Spleen (tissue), 11 donors: ENCODE measurements at regions not wholly inside any gene's neighbourhood (a gene's known extent, or its start where the extent isn't known, plus 50 kb on each side); places are given as distances from the start of the nearest gene placed in this dataset.

Experiments used
- DNase-seq: peaks from one replicate; pipeline ENCODE4 v3.0.0-alpha.2; 2020
- H3K27ac ChIP-seq, 8 donors: fragments of 200-600 bp; sonication (generic) in 7 of 8; 1 replicate in 4 of 8; 2 replicates in 4 of 8; pipeline versions ENCODE4 v1.5.0 to v1.8.0; 2016 to 2021; ENCODE audit warnings: inconsistent platforms in 4 of 8, mild to moderate bottlenecking in 4 of 8, moderate library complexity in 1 of 8
- H3K27me3 ChIP-seq, 7 donors: fragments of 200-600 bp; sonication (generic) in 6 of 7; replicated peaks in 1 of 7; 1 replicate in 4 of 7; 2 replicates in 3 of 7; pipeline versions ENCODE4 v1.5.0 to v1.8.0; 2016 to 2021; ENCODE audit warnings: inconsistent platforms in 3 of 7, mild to moderate bottlenecking in 1 of 7
- H3K36me3 ChIP-seq, 6 donors: fragments of 200-600 bp; sonication (generic) in 5 of 6; 1 replicate in 4 of 6; 2 replicates in 2 of 6; pipeline versions ENCODE4 v1.5.0 to v1.8.0; 2016 to 2021; ENCODE audit warnings: inconsistent platforms in 2 of 6
- H3K4me1 ChIP-seq, 6 donors: fragments of 200-600 bp; sonication (generic) in 5 of 6; 1 replicate in 3 of 6; 2 replicates in 3 of 6; pipeline versions ENCODE4 v1.5.0 to v1.8.0; 2016 to 2021; ENCODE audit warnings: inconsistent platforms in 3 of 6
- H3K4me3 ChIP-seq, 8 donors: fragments of 200-600 bp; sonication (generic) in 7 of 8; 1 replicate in 4 of 8; 2 replicates in 4 of 8; pipeline versions ENCODE4 v1.5.0 to v1.8.0; 2016 to 2021; ENCODE audit warnings: inconsistent platforms in 4 of 8, mild to moderate bottlenecking in 4 of 8, moderate library complexity in 2 of 8
- H3K9me3 ChIP-seq, 8 donors: fragments of 200-600 bp; sonication (generic) in 7 of 8; 1 replicate in 4 of 8; 2 replicates in 4 of 8; pipeline versions ENCODE4 v1.5.0 to v1.8.0; 2016 to 2021; ENCODE audit warnings: inconsistent platforms in 4 of 8
- POLR2A ChIP-seq, 3 donors: fragments of 450-650 bp; IDR thresholded peaks; one replicate each; pipeline ENCODE4 v1.5.1; 2017; ENCODE audit warnings: antibody characterized with exemption in 3 of 3, mild to moderate bottlenecking in 1 of 3
- POLR2AphosphoS5 ChIP-seq, 3 donors: sonication (generic); formaldehyde crosslinking; IDR thresholded peaks; one replicate each; pipeline ENCODE4 v1.5.1; 2017; ENCODE audit warnings: antibody characterized with exemption in 3 of 3
- WGBS, 5 donors: extraction: QIAGEN DNeasy Blood & Tissue Kit in 3 of 5; methylation state at CpG; one replicate each; pipeline versions ENCODE4 v1.1.5 to v1.1.7; 2013 to 2018; 5-methylcytosine and 5-hydroxymethylcytosine counted together
- intact Hi-C: fragments of 100-400 bp; cut with DNase I; formaldehyde crosslinking; loops from one replicate; pipeline ENCODE4 v1.15.0; 2023; ENCODE audit warnings: low total_unique reads
- TF ChIP-seq, protein P1 (sequence below), 11 experiments: fragments of 200-600 bp in 7 of 11; fragments of 450-650 bp in 4 of 11; sonication (generic) in 4 of 11; IDR thresholded peaks in 8 of 11; conservative IDR thresholded peaks in 3 of 11; 1 replicate in 7 of 11; 2 replicates in 4 of 11; pipeline versions ENCODE4 v1.4.0 to v1.8.0; 2016 to 2021; ENCODE audit warnings: antibody characterized with exemption in 11 of 11, inconsistent platforms in 4 of 11, mild to moderate bottlenecking in 1 of 11
- donor health status: healthy with polysubstance abuse.
- donor health status: DM: no; HTN: no; CAD: no; lungs with moderate emphysema.
- donor health status: DM: no; HTN: no; CAD: no.
- donor health status: Bipolar disorder and iron deficiency.
- donor health status: healthy.
- donor health status: DM: no; HTN: no; CAD: no.
- donor health status: DM: yes; HTN: yes; CAD: no.

DNA sequence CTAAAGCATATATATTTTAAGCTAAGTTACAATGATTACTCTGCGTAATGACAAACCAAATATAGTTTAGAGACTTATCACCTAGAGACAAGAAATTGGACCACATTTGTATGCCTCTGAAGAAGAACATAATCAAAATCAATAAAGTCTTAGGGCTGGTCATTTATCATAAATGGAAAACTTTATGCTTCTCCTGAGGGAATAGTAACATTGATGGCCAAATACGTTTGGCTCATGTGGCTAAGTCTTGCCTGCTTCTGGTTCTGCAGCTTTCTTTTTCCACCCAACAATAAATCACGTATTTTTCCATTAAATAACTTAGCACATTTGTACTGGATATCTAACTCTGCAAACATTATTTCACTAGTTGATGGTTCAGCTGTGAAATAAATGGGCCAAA is 458.4 kb downstream of the SLITRK1 start:
- Histone ChIP-seq H3K4me1 (no peaks in the 10 kb centered on the region), H3K36me3 (no peaks in the 10 kb centered on the region), H3K27me3 (no peaks in the 10 kb centered on the region), H3K4me3 (no peak overlapping the region), H3K27ac (no peak overlapping the region), H3K9me3 (peaks cover 0 to 21% (median 12%) of the 10 kb centered on the region in 8 donors)
- intact Hi-C loops: no loop called here
- TF ChIP-seq, protein P1, sequence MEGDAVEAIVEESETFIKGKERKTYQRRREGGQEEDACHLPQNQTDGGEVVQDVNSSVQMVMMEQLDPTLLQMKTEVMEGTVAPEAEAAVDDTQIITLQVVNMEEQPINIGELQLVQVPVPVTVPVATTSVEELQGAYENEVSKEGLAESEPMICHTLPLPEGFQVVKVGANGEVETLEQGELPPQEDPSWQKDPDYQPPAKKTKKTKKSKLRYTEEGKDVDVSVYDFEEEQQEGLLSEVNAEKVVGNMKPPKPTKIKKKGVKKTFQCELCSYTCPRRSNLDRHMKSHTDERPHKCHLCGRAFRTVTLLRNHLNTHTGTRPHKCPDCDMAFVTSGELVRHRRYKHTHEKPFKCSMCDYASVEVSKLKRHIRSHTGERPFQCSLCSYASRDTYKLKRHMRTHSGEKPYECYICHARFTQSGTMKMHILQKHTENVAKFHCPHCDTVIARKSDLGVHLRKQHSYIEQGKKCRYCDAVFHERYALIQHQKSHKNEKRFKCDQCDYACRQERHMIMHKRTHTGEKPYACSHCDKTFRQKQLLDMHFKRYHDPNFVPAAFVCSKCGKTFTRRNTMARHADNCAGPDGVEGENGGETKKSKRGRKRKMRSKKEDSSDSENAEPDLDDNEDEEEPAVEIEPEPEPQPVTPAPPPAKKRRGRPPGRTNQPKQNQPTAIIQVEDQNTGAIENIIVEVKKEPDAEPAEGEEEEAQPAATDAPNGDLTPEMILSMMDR (IDR thresholded peaks at IDR 0.05 in 8 of 11, conservative IDR thresholded peaks at IDR 0.05 in 3 of 11): no peak
- TF ChIP-seq POLR2A (IDR thresholded peaks at IDR 0.05) (no peak), POLR2AphosphoS5 (IDR thresholded peaks at IDR 0.05) (no peak)
- DNase-seq: no peak
- 65 to 74% (median 71%) methylated on average over 3 of the region's 3 CpGs for WGBS, 5 donors

DNA sequence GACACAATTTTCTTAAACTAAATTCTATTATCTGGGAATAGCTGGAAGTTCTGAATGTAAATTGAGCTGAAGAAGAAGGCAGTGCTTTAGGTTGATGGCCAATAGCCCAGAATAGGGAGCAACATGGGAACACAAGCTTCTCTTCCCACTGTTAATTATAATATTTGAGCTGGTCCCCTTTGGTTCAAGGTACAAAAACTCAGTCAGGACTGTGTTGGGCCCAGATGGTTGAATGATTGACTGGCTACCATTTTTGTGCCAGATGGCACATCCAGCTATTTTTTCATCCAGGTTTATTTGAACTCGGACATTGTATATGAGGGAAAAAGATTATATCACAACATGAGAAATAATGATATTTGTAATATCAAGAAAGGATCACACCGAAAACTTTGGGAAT is 458.9 kb downstream of the SLITRK1 start:
- H3K36me3 ChIP-seq: no peaks in the 10 kb centered on the region
- WGBS, 5 donors: 81 to 92% (median 91%) methylated on average over 2 of the region's 2 CpGs
- no peak overlapping the region for H3K4me3 ChIP-seq
- intact Hi-C loops: no loop called here
- H3K4me1 ChIP-seq: no peaks in the 10 kb centered on the region
- no peaks in the 10 kb centered on the region for H3K27me3 ChIP-seq
- no peak for TF ChIP-seq POLR2A (IDR thresholded peaks at IDR 0.05)
- TF ChIP-seq POLR2AphosphoS5 (IDR thresholded peaks at IDR 0.05): no peak
- TF ChIP-seq, protein P1 (IDR thresholded peaks at IDR 0.05 in 8 of 11, conservative IDR thresholded peaks at IDR 0.05 in 3 of 11): no peak
- DNase-seq: no peak
- no peak overlapping the region for H3K27ac ChIP-seq
- H3K9me3 ChIP-seq: peaks cover 0 to 21% (median 12%) of the 10 kb centered on the region in 8 donors

DNA sequence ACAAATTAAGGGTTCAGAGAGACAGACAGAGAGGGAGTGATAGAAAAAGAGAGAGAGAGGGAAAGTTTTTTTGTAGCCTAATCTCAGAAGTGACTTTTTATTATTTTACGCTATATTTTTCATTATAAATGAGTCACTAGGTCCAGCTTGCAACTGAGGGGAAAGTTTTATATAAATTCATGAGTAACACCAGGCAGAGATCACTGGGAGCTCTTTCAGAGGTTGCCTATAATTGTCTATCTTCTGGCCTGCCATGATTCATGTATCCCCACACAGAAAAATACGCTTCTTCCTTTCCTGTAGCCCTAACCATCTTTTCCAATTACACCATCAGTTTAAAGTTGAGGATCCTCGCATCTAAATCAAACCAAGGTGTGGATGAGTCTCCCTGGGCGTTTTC is 467.9 kb downstream of the SLITRK1 start:
- Histone ChIP-seq H3K36me3 (no peaks in the 10 kb centered on the region), H3K27ac (no peak overlapping the region), H3K4me1 (no peaks in the 10 kb centered on the region), H3K4me3 (no peak overlapping the region), H3K27me3 (no peaks in the 10 kb centered on the region), H3K9me3 (peaks cover 0 to 10% (median 2%) of the 10 kb centered on the region in 8 donors)
- TF ChIP-seq POLR2A (IDR thresholded peaks at IDR 0.05): no peak
- TF ChIP-seq, protein P1 (IDR thresholded peaks at IDR 0.05 in 8 of 11, conservative IDR thresholded peaks at IDR 0.05 in 3 of 11): no peak
- no peak for TF ChIP-seq POLR2AphosphoS5 (IDR thresholded peaks at IDR 0.05)
- intact Hi-C loops: no loop called here
- DNase-seq: no peak
- 63 to 77% (median 71%) methylated on average over 4 of the region's 4 CpGs for WGBS, 5 donors

GRCh38 chr13:83386609-83387008 is 495.7 kb downstream of the SLITRK1 start:
- H3K9me3 ChIP-seq: no peaks in the 10 kb centered on the region
- WGBS, 5 donors: 73 to 88% (median 82%) methylated on average over 1 of the region's 1 CpG
- H3K27me3 ChIP-seq: no peaks in the 10 kb centered on the region
- TF ChIP-seq, protein P1 (IDR thresholded peaks at IDR 0.05 in 8 of 11, conservative IDR thresholded peaks at IDR 0.05 in 3 of 11): no peak
- TF ChIP-seq POLR2AphosphoS5 (IDR thresholded peaks at IDR 0.05): no peak
- no peak for TF ChIP-seq POLR2A (IDR thresholded peaks at IDR 0.05)
- no peak for DNase-seq
- no peaks in the 10 kb centered on the region for H3K36me3 ChIP-seq
- no peak overlapping the region for H3K4me3 ChIP-seq
- intact Hi-C loops: no loop called here
- no peak overlapping the region for H3K27ac ChIP-seq
- H3K4me1 ChIP-seq: no peaks in the 10 kb centered on the region
